ENCODE measurements at regions not wholly inside any gene's neighbourhood (a gene's known extent, or its start where the extent isn't known, plus 50 kb on each side); places are given as distances from the start of the nearest gene placed in this dataset.

DNA sequence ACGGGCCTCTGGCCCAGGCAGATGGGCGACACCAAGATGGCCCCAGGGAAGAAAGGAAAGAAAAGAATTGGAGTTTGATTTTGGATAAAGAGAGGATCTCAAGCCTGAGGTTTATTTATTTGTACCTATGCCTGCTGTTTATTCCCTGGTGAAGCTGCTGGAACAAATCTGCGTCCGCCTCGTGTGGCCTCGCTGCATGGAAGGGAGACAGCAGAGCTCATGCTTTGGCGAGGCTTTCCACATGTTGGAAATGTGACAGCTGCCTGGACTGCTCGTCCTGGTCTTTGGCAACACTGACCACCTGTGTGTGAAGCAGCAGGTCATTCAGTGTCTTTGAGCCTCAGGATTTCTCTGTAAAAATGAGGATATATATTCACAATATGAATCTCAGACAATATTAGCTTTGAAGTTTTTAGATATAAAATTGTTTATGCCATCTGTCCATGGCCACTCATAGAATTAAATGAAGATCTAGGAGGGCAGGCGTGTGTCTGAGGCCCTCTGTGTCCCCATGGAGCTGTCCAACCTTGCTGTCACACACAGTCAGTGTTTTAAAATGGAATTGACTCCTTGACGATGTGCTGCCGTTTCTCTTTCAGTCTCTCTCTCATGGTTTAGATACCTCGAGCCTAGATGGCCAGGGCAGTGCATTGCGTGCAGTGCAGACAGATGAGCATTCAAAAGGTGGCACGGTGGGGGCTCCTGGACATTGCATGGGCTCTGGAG is 94.3 kb downstream of the SOCS6 start:
- Histone ChIP-seq H3K4me3 (no peak overlapping the region), H3K27me3 (replicated peaks) (no peaks in the 10 kb centered on the region), H3K36me3 (no peaks in the 10 kb centered on the region), H3K4me1 (replicated peaks) (peaks cover 24% of the 10 kb centered on the region), H3K27ac (no peak overlapping the region), H3K9me3 (replicated peaks) (no peaks in the 10 kb centered on the region)
- DNase-seq (ENCODE audit: low read depth in 1 of 2, low spot score in 2 of 2) = no peak

DNA sequence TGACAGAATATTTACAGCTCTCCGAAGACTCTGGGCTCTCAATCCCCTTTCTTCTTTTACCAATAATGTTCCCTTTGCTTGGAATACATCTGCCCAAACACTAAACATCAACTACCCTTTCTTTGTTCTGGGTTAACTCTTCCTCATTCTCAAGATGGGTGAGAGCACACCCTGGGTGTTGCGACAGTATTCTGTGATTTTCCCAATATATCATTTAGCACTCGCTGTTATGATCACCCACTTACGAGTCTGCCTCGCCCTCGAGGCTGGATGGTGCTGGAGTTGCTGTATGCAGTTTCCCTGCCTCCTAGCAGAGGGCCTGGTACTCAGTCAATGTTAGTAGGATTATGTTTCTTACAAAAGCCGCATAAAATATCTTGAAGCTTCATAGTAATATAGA is 93.2 kb downstream of the SOCS6 start:
- Histone ChIP-seq H3K27me3 (replicated peaks) (no peaks in the 10 kb centered on the region), H3K27ac (no peak overlapping the region), H3K9me3 (replicated peaks) (no peaks in the 10 kb centered on the region), H3K36me3 (no peaks in the 10 kb centered on the region), H3K4me3 (no peak overlapping the region), H3K4me1 (replicated peaks) (peaks cover 24% of the 10 kb centered on the region)
- DNase-seq (ENCODE audit: low read depth in 1 of 2, low spot score in 2 of 2) = no peak

GRCh38 chr18:70380915-70381896 is 92.4 kb downstream of the SOCS6 start:
- Histone ChIP-seq H3K4me3 (no peak overlapping the region), H3K4me1 (replicated peaks) (peaks cover 24% of the 10 kb centered on the region), H3K27me3 (replicated peaks) (no peaks in the 10 kb centered on the region), H3K9me3 (replicated peaks) (no peaks in the 10 kb centered on the region), H3K36me3 (no peaks in the 10 kb centered on the region), H3K27ac (no peak overlapping the region)
- DNase-seq (ENCODE audit: low read depth in 1 of 2, low spot score in 2 of 2) = no peak
